ENCODE measurements at regions not wholly inside any gene's neighbourhood (a gene's known extent, or its start where the extent isn't known, plus 50 kb on each side); places are given as distances from the start of the nearest gene placed in this dataset.

DNA sequence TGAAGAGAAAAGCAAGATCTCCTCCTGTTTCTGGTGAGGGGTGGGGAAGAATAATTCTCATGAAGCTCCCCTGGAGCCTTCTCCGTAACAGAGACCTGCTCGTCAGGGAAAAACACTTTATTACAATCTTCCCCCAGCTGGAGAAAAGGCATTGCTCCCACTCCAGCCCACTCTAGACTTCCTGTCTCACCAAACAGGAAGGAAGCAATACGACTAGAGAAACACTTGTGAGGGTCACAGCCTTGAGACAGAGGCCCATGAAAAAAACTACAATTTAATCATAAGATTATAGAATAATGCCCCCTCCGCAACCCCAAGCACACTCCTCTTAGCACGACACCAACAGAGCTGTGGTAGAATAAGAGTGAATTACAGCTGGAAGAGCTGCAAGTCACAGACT, 197.2 kb upstream of the S1PR3 start:
- no peak overlapping the region for H3K4me2 ChIP-seq (ENCODE audit: control insufficient read depth, insufficient read depth)
- no TSS peak for BruUV-seq (replicated peaks)
- in situ Hi-C loops (cut with MboI), result no loop called here
- DNase-seq (ENCODE audit: low read depth, low spot score) (no peak), FAIRE-seq (no peak), ATAC-seq (no peak)
- ChIA-PET SMC1A (ENCODE audit: uncharacterized antibody, unreplicated experiment) (no interaction called here), POLR2A (no interaction called here), RAD21 (ENCODE audit: unreplicated experiment) (no interaction called here), CTCF (interaction anchor here (0.6 kb wide), 1 partner anchor 14 kb away, joined by 7 read pairs; no protein-coding TSS in a partner anchor)
- H3K9ac ChIP-seq (ENCODE audit: control insufficient read depth, insufficient read depth, low read length), result no peak overlapping the region
- no peak overlapping the region for H3K4me3 ChIP-seq
- H3K27me3 ChIP-seq (replicated peaks in 1 of 2; ENCODE audit: control insufficient read depth in 2 of 2, insufficient read depth in 2 of 2, low read length in 1 of 2), result no peaks in the 10 kb centered on the region; a peak in 1 of 4 replicates
- no peaks in the 10 kb centered on the region for H3K4me1 ChIP-seq (ENCODE audit: control insufficient read depth, insufficient read depth, low read length)
- no peak for TF ChIP-seq FOXK2 (IDR thresholded peaks at IDR 0.05)
- TF ChIP-seq, protein P1, sequence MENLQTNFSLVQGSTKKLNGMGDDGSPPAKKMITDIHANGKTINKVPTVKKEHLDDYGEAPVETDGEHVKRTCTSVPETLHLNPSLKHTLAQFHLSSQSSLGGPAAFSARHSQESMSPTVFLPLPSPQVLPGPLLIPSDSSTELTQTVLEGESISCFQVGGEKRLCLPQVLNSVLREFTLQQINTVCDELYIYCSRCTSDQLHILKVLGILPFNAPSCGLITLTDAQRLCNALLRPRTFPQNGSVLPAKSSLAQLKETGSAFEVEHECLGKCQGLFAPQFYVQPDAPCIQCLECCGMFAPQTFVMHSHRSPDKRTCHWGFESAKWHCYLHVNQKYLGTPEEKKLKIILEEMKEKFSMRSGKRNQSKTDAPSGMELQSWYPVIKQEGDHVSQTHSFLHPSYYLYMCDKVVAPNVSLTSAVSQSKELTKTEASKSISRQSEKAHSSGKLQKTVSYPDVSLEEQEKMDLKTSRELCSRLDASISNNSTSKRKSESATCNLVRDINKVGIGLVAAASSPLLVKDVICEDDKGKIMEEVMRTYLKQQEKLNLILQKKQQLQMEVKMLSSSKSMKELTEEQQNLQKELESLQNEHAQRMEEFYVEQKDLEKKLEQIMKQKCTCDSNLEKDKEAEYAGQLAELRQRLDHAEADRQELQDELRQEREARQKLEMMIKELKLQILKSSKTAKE (IDR thresholded peaks at IDR 0.05; ENCODE audit: low read depth, poor library complexity, severe bottlenecking), result no peak
- TF ChIP-seq YY1 (IDR thresholded peaks at IDR 0.05; ENCODE audit: low read depth, low read length), result no peak
- TF ChIP-seq ZNF24 (IDR thresholded peaks at IDR 0.05), result no peak
- TF ChIP-seq, protein P2, sequence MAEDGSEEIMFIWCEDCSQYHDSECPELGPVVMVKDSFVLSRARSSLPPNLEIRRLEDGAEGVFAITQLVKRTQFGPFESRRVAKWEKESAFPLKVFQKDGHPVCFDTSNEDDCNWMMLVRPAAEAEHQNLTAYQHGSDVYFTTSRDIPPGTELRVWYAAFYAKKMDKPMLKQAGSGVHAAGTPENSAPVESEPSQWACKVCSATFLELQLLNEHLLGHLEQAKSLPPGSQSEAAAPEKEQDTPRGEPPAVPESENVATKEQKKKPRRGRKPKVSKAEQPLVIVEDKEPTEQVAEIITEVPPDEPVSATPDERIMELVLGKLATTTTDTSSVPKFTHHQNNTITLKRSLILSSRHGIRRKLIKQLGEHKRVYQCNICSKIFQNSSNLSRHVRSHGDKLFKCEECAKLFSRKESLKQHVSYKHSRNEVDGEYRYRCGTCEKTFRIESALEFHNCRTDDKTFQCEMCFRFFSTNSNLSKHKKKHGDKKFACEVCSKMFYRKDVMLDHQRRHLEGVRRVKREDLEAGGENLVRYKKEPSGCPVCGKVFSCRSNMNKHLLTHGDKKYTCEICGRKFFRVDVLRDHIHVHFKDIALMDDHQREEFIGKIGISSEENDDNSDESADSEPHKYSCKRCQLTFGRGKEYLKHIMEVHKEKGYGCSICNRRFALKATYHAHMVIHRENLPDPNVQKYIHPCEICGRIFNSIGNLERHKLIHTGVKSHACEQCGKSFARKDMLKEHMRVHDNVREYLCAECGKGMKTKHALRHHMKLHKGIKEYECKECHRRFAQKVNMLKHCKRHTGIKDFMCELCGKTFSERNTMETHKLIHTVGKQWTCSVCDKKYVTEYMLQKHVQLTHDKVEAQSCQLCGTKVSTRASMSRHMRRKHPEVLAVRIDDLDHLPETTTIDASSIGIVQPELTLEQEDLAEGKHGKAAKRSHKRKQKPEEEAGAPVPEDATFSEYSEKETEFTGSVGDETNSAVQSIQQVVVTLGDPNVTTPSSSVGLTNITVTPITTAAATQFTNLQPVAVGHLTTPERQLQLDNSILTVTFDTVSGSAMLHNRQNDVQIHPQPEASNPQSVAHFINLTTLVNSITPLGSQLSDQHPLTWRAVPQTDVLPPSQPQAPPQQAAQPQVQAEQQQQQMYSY (CRISPR knock-in tag; IDR thresholded peaks at IDR 0.05), result no peak
- 5% methylated on average over 5 of the region's 5 CpGs for WGBS (ENCODE audit: insufficient coverage, insufficient replicate concordance, low lambda C conversion rate, missing lambda C conversion rate)
- no peaks in the 10 kb centered on the region for H3K9me3 ChIP-seq (replicated peaks; ENCODE audit: control insufficient read depth, insufficient read depth, low read length)
- no peaks in the 10 kb centered on the region for H3K79me2 ChIP-seq (ENCODE audit: control insufficient read depth, insufficient read depth, low read length)
- H4K20me1 ChIP-seq (ENCODE audit: control insufficient read depth, insufficient read depth), result no peaks in the 10 kb centered on the region
- no peaks in the 10 kb centered on the region for H3K36me3 ChIP-seq (ENCODE audit: control insufficient read depth in 2 of 2, insufficient read depth in 2 of 2, low read length in 1 of 2)
- no peak overlapping the region for H3K27ac ChIP-seq (ENCODE audit: control insufficient read depth, insufficient read depth)
- H2AFZ ChIP-seq (ENCODE audit: control insufficient read depth, low read depth, low read length), result no peak overlapping the region
- intact Hi-C loops (cut with micrococcal nuclease; ENCODE audit: unreplicated experiment), result no loop called here
